HEK293 (cell line): ENCODE measurements at regions not wholly inside any gene's neighbourhood (a gene's known extent, or its start where the extent isn't known, plus 50 kb on each side); places are given as distances from the start of the nearest gene placed in this dataset.

Experiments used
- CTCF ChIP-seq: fragments of 450-650 bp; formaldehyde crosslinking; IDR thresholded peaks from 2 replicates; pipeline ENCODE4 v1.5.1; 2016; ENCODE audit warnings: missing biosample characterization, missing genetic modification characterization
- OVOL3 ChIP-seq: fragments of 450-650 bp; formaldehyde crosslinking; IDR thresholded peaks from 2 replicates; pipeline ENCODE4 v1.5.1; 2016; ENCODE audit warnings: missing biosample characterization, missing genetic modification characterization
- TCF7L2 ChIP-seq: IDR thresholded peaks from 2 replicates; pipeline ENCODE4 v1.6.1; 2011; ENCODE audit warnings: low read depth, mild to moderate bottlenecking, inconsistent platforms, low read length, moderate library complexity, borderline replicate concordance
- ZBTB7A ChIP-seq: fragments of 450-650 bp; formaldehyde crosslinking; IDR thresholded peaks from 2 replicates; pipeline ENCODE4 v1.5.1; 2016; ENCODE audit warnings: low read depth, missing biosample characterization, missing genetic modification characterization

DNA sequence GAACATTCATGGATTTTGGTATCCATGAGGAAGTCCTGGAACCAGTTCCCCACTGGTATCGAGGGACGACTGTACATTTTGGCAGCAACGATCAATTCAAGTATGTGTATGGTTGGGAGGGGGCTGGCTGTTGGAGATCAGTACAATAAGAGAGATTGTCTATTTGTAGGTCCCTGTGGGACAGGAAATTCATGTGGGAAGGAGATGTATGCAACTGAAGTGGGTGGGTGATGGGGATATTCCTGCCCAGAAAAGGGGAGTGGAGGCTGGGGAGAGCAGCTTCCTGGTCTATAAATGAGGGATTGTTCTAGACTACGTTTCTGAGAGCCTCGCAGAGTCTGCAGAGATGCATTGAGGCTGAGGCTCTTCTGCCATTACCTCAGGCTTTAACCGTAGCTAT is 140.2 kb upstream of the MAGI3 start:
- TF ChIP-seq ZBTB7A (tag by site-specific recombination) (no peak), TCF7L2 (no peak), CTCF (tag by site-specific recombination) (no peak), OVOL3 (tag by site-specific recombination) (no peak)
